ENCODE measurements at regions not wholly inside any gene's neighbourhood (a gene's known extent, or its start where the extent isn't known, plus 50 kb on each side); places are given as distances from the start of the nearest gene placed in this dataset.

DNA sequence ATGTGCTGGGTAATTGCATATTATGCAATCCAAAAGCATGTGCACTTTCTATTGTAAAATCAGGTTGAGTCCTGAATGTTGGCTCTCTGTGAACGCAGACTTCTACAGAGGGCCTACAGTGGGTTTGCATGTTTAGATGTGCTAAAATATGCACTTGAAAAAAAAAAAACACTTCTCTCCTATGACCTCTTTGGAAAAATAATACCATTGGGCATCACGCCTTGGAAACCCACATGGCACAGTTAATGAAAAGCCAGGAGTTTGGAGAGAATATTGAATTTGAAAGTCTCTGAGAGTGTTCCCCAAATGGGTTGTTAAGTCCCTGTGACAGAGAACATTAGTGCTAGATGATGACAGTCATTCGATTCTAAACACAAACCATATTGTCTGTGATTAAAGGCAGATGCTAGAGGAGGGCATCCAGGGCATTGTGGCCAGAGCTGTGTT is 710.4 kb upstream of the PIK3C3 start:
- Histone ChIP-seq H3K9ac (ENCODE audit: low read length) (no peak overlapping the region), H3F3A (ENCODE audit: insufficient read depth) (no peaks in the 10 kb centered on the region), H3K27me3 (ENCODE audit: low read length) (no peaks in the 10 kb centered on the region), H3K4me3 (ENCODE audit: insufficient read depth, low read length, poor library complexity, severe bottlenecking) (no peak overlapping the region), H3K9me2 (replicated peaks; ENCODE audit: insufficient read depth, low read length) (no peaks in the 10 kb centered on the region), H3K4me2 (ENCODE audit: low read depth, low read length, poor library complexity, severe bottlenecking) (no peak overlapping the region), H2AFZ (ENCODE audit: low read depth, low read length, severe bottlenecking) (no peak overlapping the region), H3K27ac (ENCODE audit: low read depth, low read length) (no peak overlapping the region), H4K20me1 (ENCODE audit: low read depth, low read length) (no peaks in the 10 kb centered on the region), H3K9me3 (ENCODE audit: insufficient read depth, low read length) (peaks cover 6% of the 10 kb centered on the region; the same call in 1 of the 2 replicates), H3K79me2 (ENCODE audit: insufficient read depth, low read length) (no peaks in the 10 kb centered on the region), H3K36me3 (ENCODE audit: low read length) (no peaks in the 10 kb centered on the region)
- TF ChIP-seq CTCF (IDR thresholded peaks at IDR 0.05; ENCODE audit: insufficient read depth, low read length, poor library complexity, severe bottlenecking), result no peak
- TF ChIP-seq EZH2phosphoT487 (conservative IDR thresholded peaks at IDR 0.05; ENCODE audit: low read length), result no peak

DNA sequence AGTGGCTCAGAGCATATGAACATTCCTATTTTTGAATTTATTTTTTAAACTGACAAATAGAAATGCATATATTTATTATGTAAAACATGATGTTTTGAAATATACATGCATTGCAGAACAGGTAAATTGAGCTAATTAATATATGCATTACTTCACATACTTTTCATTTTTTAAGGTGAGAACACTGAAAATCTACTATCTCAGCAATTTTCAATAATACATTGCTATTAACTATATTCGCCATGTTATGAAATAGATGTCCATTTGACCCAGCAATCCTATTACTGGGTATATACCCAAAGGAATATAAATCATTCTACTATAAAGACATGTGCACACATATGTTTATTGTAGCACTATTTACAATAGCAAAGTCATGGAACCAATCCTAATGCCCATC is 717.7 kb upstream of the PIK3C3 start:
- H3K27me3 ChIP-seq (ENCODE audit: low read length), result no peaks in the 10 kb centered on the region
- no peak overlapping the region for H3K9ac ChIP-seq (ENCODE audit: low read length)
- TF ChIP-seq CTCF (IDR thresholded peaks at IDR 0.05; ENCODE audit: insufficient read depth, low read length, poor library complexity, severe bottlenecking) (no peak), EZH2phosphoT487 (conservative IDR thresholded peaks at IDR 0.05; ENCODE audit: low read length) (no peak)
- no peaks in the 10 kb centered on the region for H3K36me3 ChIP-seq (ENCODE audit: low read length)
- H3K9me2 ChIP-seq (replicated peaks; ENCODE audit: insufficient read depth, low read length), result no peaks in the 10 kb centered on the region
- H3K4me2 ChIP-seq (ENCODE audit: low read depth, low read length, poor library complexity, severe bottlenecking), result no peak overlapping the region
- H3K4me3 ChIP-seq (ENCODE audit: insufficient read depth, low read length, poor library complexity, severe bottlenecking), result no peak overlapping the region
- H3K79me2 ChIP-seq (ENCODE audit: insufficient read depth, low read length), result no peaks in the 10 kb centered on the region
- no peak overlapping the region for H2AFZ ChIP-seq (ENCODE audit: low read depth, low read length, severe bottlenecking)
- no peaks in the 10 kb centered on the region for H3K9me3 ChIP-seq (ENCODE audit: insufficient read depth, low read length)
- no peak overlapping the region for H3K27ac ChIP-seq (ENCODE audit: low read depth, low read length)
- H3F3A ChIP-seq (ENCODE audit: insufficient read depth), result no peaks in the 10 kb centered on the region
- H4K20me1 ChIP-seq (ENCODE audit: low read depth, low read length), result no peaks in the 10 kb centered on the region

GRCh38 chr18:41231681-41232080 is 723.4 kb upstream of the PIK3C3 start:
- Histone ChIP-seq H3K27me3 (ENCODE audit: low read length) (no peaks in the 10 kb centered on the region), H3F3A (ENCODE audit: insufficient read depth) (no peaks in the 10 kb centered on the region), H3K4me2 (ENCODE audit: low read depth, low read length, poor library complexity, severe bottlenecking) (no peak overlapping the region), H3K9me3 (ENCODE audit: insufficient read depth, low read length) (no peaks in the 10 kb centered on the region; the same call in 1 of the 2 replicates), H2AFZ (ENCODE audit: low read depth, low read length, severe bottlenecking) (no peak overlapping the region), H4K20me1 (ENCODE audit: low read depth, low read length) (no peaks in the 10 kb centered on the region), H3K27ac (ENCODE audit: low read depth, low read length) (no peak overlapping the region), H3K36me3 (ENCODE audit: low read length) (no peaks in the 10 kb centered on the region), H3K79me2 (ENCODE audit: insufficient read depth, low read length) (no peaks in the 10 kb centered on the region), H3K9ac (ENCODE audit: low read length) (no peak overlapping the region), H3K4me3 (ENCODE audit: insufficient read depth, low read length, poor library complexity, severe bottlenecking) (no peak overlapping the region), H3K9me2 (replicated peaks; ENCODE audit: insufficient read depth, low read length) (no peaks in the 10 kb centered on the region)
- TF ChIP-seq CTCF (IDR thresholded peaks at IDR 0.05; ENCODE audit: insufficient read depth, low read length, poor library complexity, severe bottlenecking) (no peak), EZH2phosphoT487 (conservative IDR thresholded peaks at IDR 0.05; ENCODE audit: low read length) (no peak)

Data from SU-DHL-6 (cell line).